ENCODE measurements at regions not wholly inside any gene's neighbourhood (a gene's known extent, or its start where the extent isn't known, plus 50 kb on each side); places are given as distances from the start of the nearest gene placed in this dataset.

- DNase-seq = no peak
Measured at GRCh38 chr4:81650606-81651242, 179.0 kb upstream of the RASGEF1B start.

- no peak for DNase-seq
Measured at GRCh38 chr4:81648576-81649275, 177.0 kb upstream of the RASGEF1B start.

GRCh38 chr4:81647388-81647787 lies 175.7 kb upstream of the RASGEF1B start:
- no peak for DNase-seq

- DNase-seq = no peak
Measured at GRCh38 chr4:81642543-81642942, 170.8 kb upstream of the RASGEF1B start.

- no peak for DNase-seq
Measured at GRCh38 chr4:81639248-81639647, 167.5 kb upstream of the RASGEF1B start.

GRCh38 chr4:81638698-81639097 lies 167.0 kb upstream of the RASGEF1B start:
- DNase-seq = no peak

- no peak for DNase-seq
Measured at GRCh38 chr4:81635739-81636138, 164.0 kb upstream of the RASGEF1B start.

- DNase-seq = no peak
Measured at GRCh38 chr4:81634766-81635549, 163.3 kb upstream of the RASGEF1B start.

GRCh38 chr4:81634165-81634564 lies 162.5 kb upstream of the RASGEF1B start:
- DNase-seq = no peak

GRCh38 chr4:81632581-81633299 lies 161.0 kb upstream of the RASGEF1B start:
- DNase-seq = no peak

GRCh38 chr4:81631958-81632441 lies 160.3 kb upstream of the RASGEF1B start:
- DNase-seq = no peak

GRCh38 chr4:81629366-81629765 lies 157.7 kb upstream of the RASGEF1B start:
- no peak for DNase-seq

GRCh38 chr4:81628489-81628888 lies 156.8 kb upstream of the RASGEF1B start:
- no peak for DNase-seq

GRCh38 chr4:81627590-81627989 lies 155.9 kb upstream of the RASGEF1B start:
- DNase-seq = no peak

GRCh38 chr4:81626851-81627250 lies 155.1 kb upstream of the RASGEF1B start:
- DNase-seq = no peak

- DNase-seq = no peak
Measured at GRCh38 chr4:81625422-81626417, 154.0 kb upstream of the RASGEF1B start.

GRCh38 chr4:81623434-81623833 lies 151.7 kb upstream of the RASGEF1B start:
- no peak for DNase-seq

- no peak for DNase-seq
Measured at GRCh38 chr4:81622474-81623184, 150.9 kb upstream of the RASGEF1B start.

GRCh38 chr4:81622028-81622427 lies 150.3 kb upstream of the RASGEF1B start:
- DNase-seq = no peak

- DNase-seq = no peak
Measured at GRCh38 chr4:81621490-81621889, 149.8 kb upstream of the RASGEF1B start.

GRCh38 chr4:81620442-81620841 lies 148.7 kb upstream of the RASGEF1B start:
- no peak for DNase-seq

Measured in HCEC 1CT (cell line).